Naive thymus-derived CD4-positive, alpha-beta T cell (primary cell): ENCODE measurements at regions not wholly inside any gene's neighbourhood (a gene's known extent, or its start where the extent isn't known, plus 50 kb on each side); places are given as distances from the start of the nearest gene placed in this dataset.

Source experiments
- ATAC-seq: fragments of 150-1000 bp; cut with Tn5 transposase; 2 replicates; pipeline ENCODE4 v1.10.0; 2021; ENCODE audit warnings: mild to moderate bottlenecking, moderate library complexity
- CTCF ChIA-PET: fragments of 350-600 bp; sonication (Branson Sonifier 250); formaldehyde crosslinking; loops from one replicate; lab custom pipeline; 2021; ENCODE audit warnings: antibody characterized with exemption; lab: Charles Lee
- POLR2A ChIA-PET: fragments of 350-600 bp; sonication (Branson Sonifier 250); formaldehyde crosslinking; loops from one replicate; lab custom pipeline; 2021; ENCODE audit warnings: antibody characterized with exemption, inconsistent platforms; lab: Charles Lee
- DNase-seq, 9 donors: peaks; one replicate each; pipeline versions ENCODE4 v3.0.0 to v3.0.0-alpha.2; 2020 to 2022; ENCODE audit warnings: mixed read lengths in 1 of 9
- H3K27ac ChIP-seq: one replicate; pipeline ENCODE4 v1.7.0; 2013; ENCODE audit warnings: mild to moderate bottlenecking, low read depth, low read length, moderate library complexity
- H3K27me3 ChIP-seq, 2 donors: one replicate each; pipeline ENCODE4 v1.7.0; 2013; ENCODE audit warnings: low read length in 2 of 2, mild to moderate bottlenecking in 2 of 2, moderate library complexity in 2 of 2; ENCODE audit not compliant: control insufficient read depth in 2 of 2, insufficient read depth in 2 of 2
- H3K36me3 ChIP-seq, 3 experiments: 1 replicate in 2 of 3; 2 replicates in 1 of 3; pipeline ENCODE4 v1.7.0; 2013; ENCODE audit warnings: low read length in 3 of 3, mild to moderate bottlenecking in 3 of 3, moderate library complexity in 1 of 3; ENCODE audit not compliant: insufficient read depth in 3 of 3, control insufficient read depth in 2 of 3
- H3K4me1 ChIP-seq, 2 donors: one replicate each; pipeline ENCODE4 v1.7.0; 2013; ENCODE audit warnings: low read length in 2 of 2, mild to moderate bottlenecking in 2 of 2, moderate library complexity in 1 of 2; ENCODE audit not compliant: control insufficient read depth in 2 of 2, insufficient read depth in 2 of 2
- H3K4me3 ChIP-seq: 2 replicates; pipeline ENCODE4 v1.7.0; 2013; ENCODE audit warnings: mild to moderate bottlenecking, low read length
- H3K9me3 ChIP-seq, 3 experiments: 1 replicate in 2 of 3; 2 replicates in 1 of 3; pipeline ENCODE4 v1.7.0; 2013; ENCODE audit warnings: low read length in 3 of 3; ENCODE audit not compliant: control insufficient read depth in 2 of 3
- H3K27ac Mint-ChIP-seq, 9 donors: one replicate each; pipeline ENCODE4 v1.8.0; 2020 to 2022; ENCODE audit warnings: mixed read lengths in 9 of 9, mild to moderate bottlenecking in 8 of 9, moderate library complexity in 5 of 9, inconsistent platforms in 2 of 9
- H3K27me3 Mint-ChIP-seq, 5 donors: one replicate each; pipeline ENCODE4 v1.8.0; 2021 to 2022; ENCODE audit warnings: mixed read lengths in 5 of 5, mild to moderate bottlenecking in 1 of 5
- H3K36me3 Mint-ChIP-seq, 5 donors: one replicate each; pipeline ENCODE4 v1.8.0; 2020 to 2022; ENCODE audit warnings: mixed read lengths in 5 of 5, mild to moderate bottlenecking in 3 of 5, inconsistent platforms in 1 of 5
- H3K4me1 Mint-ChIP-seq, 7 donors: one replicate each; pipeline ENCODE4 v1.8.0; 2020 to 2022; ENCODE audit warnings: mixed read lengths in 7 of 7, mild to moderate bottlenecking in 3 of 7, inconsistent platforms in 1 of 7
- H3K4me3 Mint-ChIP-seq, 10 donors: one replicate each; pipeline ENCODE4 v1.8.0; 2020 to 2022; ENCODE audit warnings: mild to moderate bottlenecking in 10 of 10, mixed read lengths in 10 of 10, moderate library complexity in 6 of 10, inconsistent platforms in 2 of 10
- H3K9me3 Mint-ChIP-seq, 11 donors: one replicate each; pipeline ENCODE4 v1.8.0; 2020 to 2022; ENCODE audit warnings: mixed read lengths in 11 of 11, mild to moderate bottlenecking in 4 of 11, inconsistent platforms in 1 of 11, moderate library complexity in 1 of 11
- intact Hi-C, 2 donors: fragments of 100-400 bp; cut with micrococcal nuclease; formaldehyde crosslinking; loops; one replicate each; pipeline ENCODE4 v1.15.1; 2023

GRCh38 chr1:209100460-209100859 is 483.1 kb upstream of the CAMK1G start:
- H3K4me1 Mint-ChIP-seq, result no peaks in the 10 kb centered on the region

DNA sequence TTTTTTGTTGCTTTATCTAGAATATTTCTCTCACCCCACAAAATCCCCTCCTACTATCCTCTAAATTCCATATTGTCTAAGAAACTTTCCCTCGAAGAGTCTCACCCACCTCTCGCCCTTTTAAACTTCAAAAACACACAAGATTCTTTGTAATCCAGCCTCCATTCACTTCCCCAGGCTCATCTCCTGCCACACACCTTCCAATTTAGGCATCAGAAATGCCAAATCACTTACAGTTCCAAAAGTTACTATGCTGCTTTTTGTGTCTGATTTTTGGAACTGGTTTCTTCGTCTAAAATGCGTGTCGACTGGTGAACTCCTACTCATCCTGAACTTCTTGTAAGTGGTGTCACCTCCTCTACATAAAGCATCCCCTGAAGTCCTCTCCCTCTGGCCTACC is 482.4 kb upstream of the CAMK1G start:
- Mint-ChIP-seq H3K27me3 (peaks cover 4 to 8% (median 6%) of the 10 kb centered on the region in 5 donors), H3K4me3 (no peak overlapping the region), H3K9me3 (peaks cover 0 to under 1% (median 0%) of the 10 kb centered on the region in 11 donors), H3K27ac (no peak overlapping the region), H3K36me3 (no peaks in the 10 kb centered on the region), H3K4me1 (no peaks in the 10 kb centered on the region)
- Histone ChIP-seq H3K4me3 (no peak overlapping the region), H3K9me3 (no peaks in the 10 kb centered on the region), H3K36me3 (no peaks in the 10 kb centered on the region), H3K27ac (no peak overlapping the region), H3K27me3 (no peaks in the 10 kb centered on the region), H3K4me1 (no peaks in the 10 kb centered on the region)
- POLR2A ChIA-PET, result no interaction called here
- CTCF ChIA-PET, result no interaction called here
- intact Hi-C loops, result no loop called here
- ATAC-seq, result no peak
- DNase-seq, result no peak

More at GRCh38 chr1:209100460-209100859, 483.1 kb upstream of the CAMK1G start:
- intact Hi-C loops, result no loop called here
- Mint-ChIP-seq H3K9me3 (peaks cover 0 to 2% (median 0%) of the 10 kb centered on the region in 11 donors), H3K27me3 (peaks cover 4 to 9% (median 6%) of the 10 kb centered on the region in 5 donors), H3K27ac (no peak overlapping the region), H3K4me3 (no peak overlapping the region), H3K36me3 (no peaks in the 10 kb centered on the region)
- Histone ChIP-seq H3K4me1 (no peaks in the 10 kb centered on the region), H3K27ac (no peak overlapping the region), H3K36me3 (no peaks in the 10 kb centered on the region), H3K4me3 (no peak overlapping the region), H3K27me3 (no peaks in the 10 kb centered on the region), H3K9me3 (no peaks in the 10 kb centered on the region)
- DNase-seq (no peak), ATAC-seq (no peak)
- ChIA-PET POLR2A (no interaction called here), CTCF (no interaction called here)

GRCh38 chr1:209102120-209102519 is 481.4 kb upstream of the CAMK1G start:
- CTCF ChIA-PET, result no interaction called here
- ATAC-seq, result no peak
- Histone ChIP-seq H3K4me3 (no peak overlapping the region), H3K27ac (no peak overlapping the region), H3K27me3 (no peaks in the 10 kb centered on the region), H3K4me1 (no peaks in the 10 kb centered on the region), H3K9me3 (no peaks in the 10 kb centered on the region), H3K36me3 (no peaks in the 10 kb centered on the region)
- DNase-seq, result no peak
- Mint-ChIP-seq H3K27me3 (peaks cover 4 to 16% (median 8%) of the 10 kb centered on the region in 5 donors), H3K4me1 (no peaks in the 10 kb centered on the region), H3K9me3 (no peaks in the 10 kb centered on the region), H3K36me3 (no peaks in the 10 kb centered on the region), H3K4me3 (no peak overlapping the region), H3K27ac (no peak overlapping the region)
- POLR2A ChIA-PET, result no interaction called here
- intact Hi-C loops, result no loop called here

GRCh38 chr1:209102531-209102930 is 481.0 kb upstream of the CAMK1G start:
- peaks cover 0 to 1% (median 0%) of the 10 kb centered on the region in 7 donors for H3K4me1 Mint-ChIP-seq
- ATAC-seq, result no peak
- no peak overlapping the region for H3K4me3 Mint-ChIP-seq
- Histone ChIP-seq H3K27me3 (no peaks in the 10 kb centered on the region), H3K27ac (no peak overlapping the region), H3K36me3 (no peaks in the 10 kb centered on the region), H3K9me3 (no peaks in the 10 kb centered on the region), H3K4me3 (no peak overlapping the region), H3K4me1 (no peaks in the 10 kb centered on the region)
- ChIA-PET CTCF (no interaction called here), POLR2A (no interaction called here)
- H3K36me3 Mint-ChIP-seq, result no peaks in the 10 kb centered on the region
- no peaks in the 10 kb centered on the region for H3K9me3 Mint-ChIP-seq
- no peak overlapping the region for H3K27ac Mint-ChIP-seq
- DNase-seq, result no peak
- H3K27me3 Mint-ChIP-seq, result peaks cover 4 to 20% (median 8%) of the 10 kb centered on the region in 5 donors
- intact Hi-C loops, result no loop called here

- Mint-ChIP-seq H3K4me1 (peaks cover 0 to 1% (median 0%) of the 10 kb centered on the region in 7 donors), H3K36me3 (no peaks in the 10 kb centered on the region), H3K27ac (no peak overlapping the region), H3K4me3 (no peak overlapping the region), H3K9me3 (no peaks in the 10 kb centered on the region), H3K27me3 (peaks cover 4 to 20% (median 8%) of the 10 kb centered on the region in 5 donors)
- Histone ChIP-seq H3K27ac (no peak overlapping the region), H3K4me3 (no peak overlapping the region), H3K4me1 (no peaks in the 10 kb centered on the region), H3K9me3 (no peaks in the 10 kb centered on the region), H3K27me3 (no peaks in the 10 kb centered on the region), H3K36me3 (no peaks in the 10 kb centered on the region)
- DNase-seq, result no peak
- CTCF ChIA-PET, result no interaction called here
- ATAC-seq, result no peak
- intact Hi-C loops, result no loop called here
- POLR2A ChIA-PET, result no interaction called here
Measured at GRCh38 chr1:209103092-209103491, 480.4 kb upstream of the CAMK1G start.

DNA sequence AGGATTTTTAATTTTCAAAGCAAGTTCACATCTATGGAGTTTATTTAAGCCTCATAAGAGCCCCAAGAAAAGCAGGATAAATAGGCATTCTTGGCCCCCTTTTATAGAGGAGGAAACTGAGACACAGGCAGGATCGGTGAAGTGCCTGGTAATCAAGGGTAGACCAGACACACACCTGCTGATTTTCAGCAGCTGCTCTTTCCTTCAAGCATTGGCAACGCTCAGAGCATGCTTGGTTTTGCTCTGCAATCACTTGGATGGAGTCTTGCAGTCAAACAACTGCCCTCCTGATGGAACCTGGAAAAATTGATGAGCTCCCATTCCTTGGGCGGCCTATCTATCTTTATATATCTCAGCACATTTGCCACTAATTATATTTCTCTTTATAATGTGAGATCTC is 478.9 kb upstream of the CAMK1G start:
- no peaks in the 10 kb centered on the region for H3K36me3 Mint-ChIP-seq
- H3K36me3 ChIP-seq, result no peaks in the 10 kb centered on the region
- H3K4me3 Mint-ChIP-seq, result no peak overlapping the region
- H3K9me3 ChIP-seq, result no peaks in the 10 kb centered on the region
- DNase-seq, result no peak
- H3K9me3 Mint-ChIP-seq, result peaks cover 0 to 2% (median 0%) of the 10 kb centered on the region in 11 donors
- H3K27ac Mint-ChIP-seq, result no peak overlapping the region
- H3K4me3 ChIP-seq, result no peak overlapping the region
- H3K27ac ChIP-seq, result no peak overlapping the region
- ATAC-seq, result no peak
- no peaks in the 10 kb centered on the region for H3K4me1 ChIP-seq
- ChIA-PET POLR2A (no interaction called here), CTCF (no interaction called here)
- intact Hi-C loops, result no loop called here
- peaks cover 0 to 3% (median 0%) of the 10 kb centered on the region in 7 donors for H3K4me1 Mint-ChIP-seq
- H3K27me3 ChIP-seq, result no peaks in the 10 kb centered on the region
- H3K27me3 Mint-ChIP-seq, result peaks cover 6 to 20% (median 11%) of the 10 kb centered on the region in 5 donors

GRCh38 chr1:209105701-209106100 is 477.8 kb upstream of the CAMK1G start:
- intact Hi-C loops, result no loop called here
- no peaks in the 10 kb centered on the region for H3K36me3 ChIP-seq
- Mint-ChIP-seq H3K27me3 (peaks cover 6 to 20% (median 11%) of the 10 kb centered on the region in 5 donors), H3K27ac (no peak overlapping the region), H3K36me3 (no peaks in the 10 kb centered on the region), H3K4me1 (peaks cover 0 to 3% (median 0%) of the 10 kb centered on the region in 7 donors), H3K9me3 (peaks cover 0 to 2% (median 0%) of the 10 kb centered on the region in 11 donors), H3K4me3 (no peak overlapping the region)
- no peaks in the 10 kb centered on the region for H3K27me3 ChIP-seq
- DNase-seq (no peak), ATAC-seq (no peak)
- ChIA-PET POLR2A (no interaction called here), CTCF (no interaction called here)
- no peaks in the 10 kb centered on the region for H3K4me1 ChIP-seq
- no peak overlapping the region for H3K27ac ChIP-seq
- H3K4me3 ChIP-seq, result no peak overlapping the region
- H3K9me3 ChIP-seq, result no peaks in the 10 kb centered on the region
